Fibroblast of lung (primary cell): ENCODE measurements at regions not wholly inside any gene's neighbourhood (a gene's known extent, or its start where the extent isn't known, plus 50 kb on each side); places are given as distances from the start of the nearest gene placed in this dataset.

ENCODE experiments used
- DNase-seq, 2 donors: peaks; one replicate each; pipeline versions ENCODE4 v3.0.0 to v3.0.0-alpha.2; 2010; ENCODE audit warnings: low read depth in 2 of 2
- H2AFZ ChIP-seq: 2 replicates; pipeline ENCODE4 v1.5.1; 2012; ENCODE audit warnings: low read length, control low read depth, inconsistent platforms
- H3K27ac ChIP-seq: 2 replicates; pipeline ENCODE4 v1.5.1; 2011; ENCODE audit warnings: low read length, control low read depth; ENCODE audit not compliant: insufficient read depth
- H3K27me3 ChIP-seq: 2 replicates; pipeline ENCODE4 v1.5.1; 2011; ENCODE audit warnings: mild to moderate bottlenecking, low read length; ENCODE audit not compliant: control insufficient read depth, insufficient read depth
- H3K36me3 ChIP-seq: 2 replicates; pipeline ENCODE4 v1.5.1; 2011; ENCODE audit warnings: low read length; ENCODE audit not compliant: control insufficient read depth, insufficient read depth
- H3K4me1 ChIP-seq: 2 replicates; pipeline ENCODE4 v1.5.1; 2011; ENCODE audit warnings: low read length; ENCODE audit not compliant: control insufficient read depth, insufficient read depth; ENCODE audit errors: extremely low read depth
- H3K4me2 ChIP-seq: 2 replicates; pipeline ENCODE4 v1.5.1; 2011; ENCODE audit warnings: low read length, control low read depth; ENCODE audit not compliant: insufficient read depth; ENCODE audit errors: extremely low read depth
- H3K4me3 ChIP-seq, 4 experiments: fragments of 200-600 bp in 1 of 4; sonication (generic) in 1 of 4; replicated peaks in 1 of 4; 2 replicates each; pipeline ENCODE4 v1.5.1; 2011 to 2016; ENCODE audit warnings: low read length in 4 of 4, low read depth in 3 of 4, mild to moderate bottlenecking in 3 of 4, control low read depth in 2 of 4, inconsistent platforms in 1 of 4, mixed read lengths in 1 of 4; ENCODE audit not compliant: insufficient read depth in 1 of 4; ENCODE audit errors: control extremely low read depth in 1 of 4
- H3K79me2 ChIP-seq: 2 replicates; pipeline ENCODE4 v1.5.1; 2012; ENCODE audit warnings: mild to moderate bottlenecking, low read length, inconsistent platforms; ENCODE audit not compliant: control insufficient read depth, insufficient read depth
- H3K9ac ChIP-seq: 2 replicates; pipeline ENCODE4 v1.5.1; 2011; ENCODE audit warnings: mild to moderate bottlenecking, low read length, control low read depth; ENCODE audit not compliant: insufficient read depth
- H3K9me3 ChIP-seq: 2 replicates; pipeline ENCODE4 v1.5.1; 2012; ENCODE audit warnings: low read depth, low read length; ENCODE audit not compliant: control insufficient read depth, insufficient read depth
- H4K20me1 ChIP-seq: 2 replicates; pipeline ENCODE4 v1.5.1; 2011; ENCODE audit warnings: low read length; ENCODE audit not compliant: control insufficient read depth, insufficient read depth; ENCODE audit errors: extremely low read depth
- CTCF ChIP-seq, 2 donors: IDR thresholded peaks in 1 of 2; conservative IDR thresholded peaks in 1 of 2; 1 replicate in 1 of 2; 2 replicates in 1 of 2; pipeline ENCODE4 v1.5.1; 2011 to 2012; ENCODE audit warnings: low read length in 2 of 2, control low read depth in 1 of 2, inconsistent platforms in 1 of 2, low read depth in 1 of 2, mild to moderate bottlenecking in 1 of 2
- EZH2 ChIP-seq: IDR thresholded peaks from 2 replicates; pipeline ENCODE4 v1.5.1; 2012; ENCODE audit warnings: low read length, control low read depth, mild to moderate bottlenecking; ENCODE audit errors: missing control alignments

GRCh38 chr5:2488593-2488992, 262.9 kb downstream of the IRX2 start:
- TF ChIP-seq EZH2 (no peak), CTCF (conservative IDR thresholded peaks at IDR 0.05 in 1 of 2, IDR thresholded peaks at IDR 0.05 in 1 of 2; ENCODE audit: low read depth in 1 of 2, low read length in 2 of 2) (no peak)
- Histone ChIP-seq H3K27me3 (no peaks in the 10 kb centered on the region), H3K4me1 (no peaks in the 10 kb centered on the region), H3K4me2 (no peak overlapping the region), H2AFZ (no peak overlapping the region), H3K36me3 (no peaks in the 10 kb centered on the region), H3K4me3 (no peak overlapping the region), H4K20me1 (no peaks in the 10 kb centered on the region), H3K79me2 (no peaks in the 10 kb centered on the region), H3K27ac (no peak overlapping the region), H3K9ac (no peak overlapping the region), H3K9me3 (no peaks in the 10 kb centered on the region)
- no peak for DNase-seq

GRCh38 chr5:2487152-2487763, 264.2 kb downstream of the IRX2 start:
- Histone ChIP-seq H2AFZ (no peak overlapping the region), H3K4me3 (no peak overlapping the region), H4K20me1 (no peaks in the 10 kb centered on the region), H3K27me3 (no peaks in the 10 kb centered on the region), H3K4me1 (no peaks in the 10 kb centered on the region), H3K79me2 (no peaks in the 10 kb centered on the region), H3K9ac (no peak overlapping the region), H3K36me3 (no peaks in the 10 kb centered on the region), H3K4me2 (no peak overlapping the region), H3K27ac (no peak overlapping the region), H3K9me3 (no peaks in the 10 kb centered on the region)
- TF ChIP-seq EZH2 (no peak), CTCF (conservative IDR thresholded peaks at IDR 0.05 in 1 of 2, IDR thresholded peaks at IDR 0.05 in 1 of 2; ENCODE audit: low read depth in 1 of 2, low read length in 2 of 2) (no peak)
- DNase-seq = no peak

- Histone ChIP-seq H3K4me3 (no peak overlapping the region), H3K4me2 (no peak overlapping the region), H3K79me2 (no peaks in the 10 kb centered on the region), H3K27ac (no peak overlapping the region), H4K20me1 (no peaks in the 10 kb centered on the region), H3K36me3 (no peaks in the 10 kb centered on the region), H3K27me3 (no peaks in the 10 kb centered on the region), H2AFZ (no peak overlapping the region), H3K9ac (no peak overlapping the region), H3K9me3 (no peaks in the 10 kb centered on the region), H3K4me1 (no peaks in the 10 kb centered on the region)
- DNase-seq = no peak
- no peak for TF ChIP-seq EZH2
- TF ChIP-seq CTCF (conservative IDR thresholded peaks at IDR 0.05 in 1 of 2, IDR thresholded peaks at IDR 0.05 in 1 of 2; ENCODE audit: low read depth in 1 of 2, low read length in 2 of 2) = no peak
These were observed 265.1 kb downstream of the IRX2 start for GRCh38 chr5:2486373-2486772.
